Right forelimb (tissue), 1 donor: ENCODE measurements at regions not wholly inside any gene's neighbourhood (a gene's known extent, or its start where the extent isn't known, plus 50 kb on each side); places are given as distances from the start of the nearest gene placed in this dataset.

Experiments used
- DNase-seq: peaks from one replicate; pipeline ENCODE4 v3.0.0-alpha.2; 2018

DNA sequence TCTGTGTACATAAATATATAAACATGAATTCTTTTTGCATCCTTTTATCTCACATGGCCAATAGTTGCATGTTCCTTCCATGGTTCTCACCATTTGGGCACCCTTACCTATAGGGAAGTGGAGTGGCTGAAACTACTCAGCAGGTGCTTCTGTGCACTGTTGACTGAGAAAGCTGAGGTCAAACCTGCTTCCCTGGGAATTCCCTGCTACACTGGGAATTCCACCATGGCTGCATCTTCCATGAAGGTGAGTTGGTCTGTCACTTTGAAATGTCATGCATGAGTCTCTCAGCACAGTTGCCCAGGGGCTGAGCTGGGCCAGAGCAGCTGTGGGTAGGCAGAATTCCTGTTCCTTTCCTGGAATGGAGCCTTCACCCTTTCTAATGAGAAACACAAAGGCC, 193.8 kb upstream of the PRSS16 start:
- no peak for DNase-seq

DNA sequence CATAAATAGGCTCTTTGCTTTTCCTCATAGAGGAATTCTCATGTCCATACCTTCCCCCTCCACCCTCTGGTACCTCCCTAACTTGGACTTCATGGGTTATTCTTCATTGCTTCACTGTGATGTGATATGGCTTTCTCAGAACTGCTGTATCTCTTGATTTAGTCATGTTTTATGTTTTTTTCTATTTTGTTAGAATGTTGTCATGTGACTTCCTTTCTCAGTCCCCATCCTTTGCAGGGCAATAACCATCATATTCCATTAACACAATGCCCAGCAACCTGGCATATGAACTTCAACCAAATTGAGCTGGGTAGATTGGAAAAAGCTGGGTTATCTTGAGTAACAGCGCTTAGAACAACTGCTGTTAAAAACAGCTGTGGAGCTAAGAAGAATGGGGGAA, 190.9 kb upstream of the PRSS16 start:
- DNase-seq: no peak

DNA sequence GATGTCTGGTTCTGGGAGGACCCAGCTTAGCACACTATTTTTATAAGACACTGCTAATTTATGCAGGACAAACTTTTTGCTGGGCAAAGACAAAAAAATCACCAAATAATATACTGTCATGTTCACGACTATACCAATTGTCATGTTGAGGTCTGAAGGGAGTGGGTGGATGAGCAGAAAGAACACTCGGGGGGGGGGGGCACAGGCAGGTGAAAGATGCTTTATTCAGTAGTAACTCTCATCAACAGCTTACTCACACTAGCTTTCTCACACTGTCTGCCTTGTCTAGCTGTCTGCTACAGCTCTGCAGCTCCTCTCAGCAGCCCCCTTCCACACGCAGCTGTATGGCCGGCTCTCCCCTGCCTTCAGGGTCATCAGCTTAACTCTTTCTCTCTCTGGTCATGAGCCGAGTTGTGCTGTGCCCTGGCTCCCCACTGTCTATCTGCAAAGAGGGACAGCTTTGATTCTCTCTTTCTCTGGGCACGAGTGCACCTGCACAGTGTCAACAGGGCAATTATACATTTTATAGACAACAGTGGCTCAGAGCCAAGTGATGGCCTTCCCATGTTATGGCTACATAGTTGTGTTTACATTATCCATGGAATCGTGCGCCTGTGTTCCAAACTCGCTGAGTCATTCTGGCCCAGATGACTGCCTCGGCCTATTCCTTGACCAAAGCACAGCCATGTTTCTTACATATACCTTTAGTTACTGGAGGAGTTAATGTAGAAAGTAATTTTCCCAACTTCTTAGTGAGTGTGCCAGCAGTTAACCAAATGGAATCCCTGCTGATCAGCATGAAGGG, 187.7 kb upstream of the PRSS16 start:
- no peak for DNase-seq

DNA sequence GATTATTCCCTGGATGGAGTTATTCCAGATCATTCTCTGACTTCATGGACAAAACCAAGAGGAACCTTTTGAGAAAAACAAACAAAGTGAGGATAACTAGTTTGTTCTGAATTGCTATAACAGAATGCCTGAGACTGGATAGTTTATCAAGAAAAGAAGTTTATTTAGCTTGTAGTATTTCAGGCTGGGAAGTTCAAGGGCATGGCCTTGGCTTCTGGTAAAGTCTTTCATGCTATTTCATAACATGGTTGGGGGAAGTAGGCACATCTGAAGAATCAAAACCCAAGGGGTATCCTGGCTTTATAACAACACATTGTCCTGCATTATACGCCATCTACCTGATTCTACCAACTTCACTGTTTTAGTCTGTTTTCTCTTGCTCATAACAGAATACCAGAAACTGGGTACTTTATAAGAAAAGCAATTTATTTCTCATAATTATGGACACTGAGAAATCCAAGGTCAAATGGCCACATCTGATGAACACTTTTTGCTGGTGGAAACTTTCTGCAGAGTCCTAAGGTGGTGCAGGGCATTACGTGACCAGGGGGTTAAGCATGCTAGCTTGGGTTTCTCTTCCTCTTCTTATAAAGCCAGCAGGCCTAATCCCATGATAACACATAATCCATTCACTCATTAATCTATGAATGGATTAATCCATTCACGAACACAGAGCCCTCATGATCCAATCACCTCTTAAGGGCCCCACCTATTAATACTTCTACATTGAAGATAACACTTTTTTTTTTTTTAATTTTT, 186.1 kb upstream of the PRSS16 start:
- no peak for DNase-seq

- no peak for DNase-seq
Observed at GRCh38 chr6:27062755-27063154, 184.7 kb upstream of the PRSS16 start.

- no peak for DNase-seq
Observed at GRCh38 chr6:27065183-27065582, 182.3 kb upstream of the PRSS16 start.

DNA sequence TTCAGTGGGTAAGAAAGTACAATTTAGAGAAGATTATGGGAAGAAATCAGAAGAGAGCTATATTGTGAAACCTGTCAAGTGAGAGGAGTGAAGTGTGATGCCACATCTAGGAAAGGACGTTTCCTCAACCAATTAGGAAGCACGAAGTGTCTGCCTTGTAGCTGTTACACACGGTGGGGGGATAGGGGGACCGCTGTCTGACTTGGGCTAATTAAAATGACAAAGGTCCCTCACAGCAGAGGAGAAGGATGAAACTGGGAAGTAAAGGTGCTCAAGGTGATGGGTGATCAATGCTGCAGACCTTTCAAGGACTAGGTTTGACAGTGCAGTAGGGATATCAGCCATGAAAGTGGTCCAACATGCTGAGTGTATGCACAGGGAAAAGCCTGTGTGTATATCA, 181.1 kb upstream of the PRSS16 start:
- no peak for DNase-seq

DNA sequence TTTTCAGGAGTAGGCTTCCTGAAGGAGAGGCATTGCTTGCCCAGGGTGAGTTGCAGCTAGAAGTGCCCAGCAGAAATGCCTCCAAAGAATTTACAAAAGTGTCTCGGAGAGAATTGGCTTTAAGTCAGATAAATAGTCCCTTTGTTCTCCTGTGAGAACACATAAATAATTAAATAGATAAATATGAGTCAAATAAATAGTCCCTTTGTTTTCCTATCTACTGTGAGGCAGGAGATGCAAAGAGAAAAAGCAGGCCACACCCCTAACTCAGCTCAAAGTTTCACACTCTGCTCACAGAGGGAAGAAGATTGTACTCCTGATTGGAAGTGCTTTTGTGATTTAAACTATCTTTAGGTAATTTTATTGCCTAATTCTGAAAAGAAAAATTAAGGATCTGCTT, 180.7 kb upstream of the PRSS16 start:
- no peak for DNase-seq

GRCh38 chr6:27073441-27073840, 174.1 kb upstream of the PRSS16 start:
- no peak for DNase-seq

GRCh38 chr6:27076116-27076515, 171.4 kb upstream of the PRSS16 start:
- DNase-seq: no peak

DNA sequence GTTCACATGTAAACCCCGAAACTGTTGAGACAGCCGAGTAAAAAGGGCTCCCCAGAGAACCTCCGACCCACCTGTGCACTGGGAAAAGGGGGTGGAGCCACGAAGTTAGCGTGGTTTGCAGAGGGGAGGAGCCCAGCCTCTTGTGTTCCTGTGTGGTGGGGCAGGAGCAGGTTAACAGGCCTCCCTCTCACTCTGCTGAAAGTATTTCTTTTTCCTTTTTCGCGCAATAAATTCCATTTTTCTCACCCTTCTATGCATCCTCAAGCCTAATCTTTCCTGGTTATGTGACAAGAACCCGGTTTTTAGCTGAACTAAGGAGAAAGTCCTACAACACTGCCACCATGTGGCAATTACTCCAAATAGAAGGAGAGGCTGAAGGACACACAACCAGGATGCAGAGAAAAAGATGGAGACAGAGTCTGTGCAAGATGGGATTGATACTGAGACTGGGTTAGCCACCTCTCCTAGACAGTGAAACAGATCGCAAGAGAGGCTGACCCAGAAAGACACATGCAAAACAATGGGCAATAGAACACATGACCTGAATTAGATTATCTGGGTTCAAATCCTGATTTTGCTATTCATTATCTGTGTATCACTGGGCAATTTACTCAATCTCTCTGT, 168.7 kb upstream of the PRSS16 start:
- peak; percentile 55 for DNase-seq

DNA sequence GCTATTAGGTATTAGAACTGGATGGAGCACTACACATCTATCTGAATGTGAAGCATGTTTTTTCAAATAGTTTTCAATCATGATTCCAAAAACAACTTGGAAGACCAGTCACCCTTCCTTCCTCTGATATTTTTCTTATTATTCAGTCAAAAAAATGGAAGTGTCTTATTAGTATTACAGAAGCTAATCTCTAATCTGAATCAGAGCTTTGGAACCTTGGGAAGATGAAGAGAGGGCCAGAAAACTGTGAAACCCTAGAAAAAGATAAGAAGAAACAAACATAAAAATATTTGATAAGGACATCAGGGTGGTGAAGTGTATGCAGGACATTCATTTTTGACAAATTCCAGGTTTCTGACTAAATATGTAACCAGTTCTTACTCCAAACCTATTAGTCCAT, 166.3 kb upstream of the PRSS16 start:
- no peak for DNase-seq

- no peak for DNase-seq
Observed at GRCh38 chr6:27081931-27082330, 165.6 kb upstream of the PRSS16 start.

- DNase-seq: no peak
Observed at GRCh38 chr6:27088068-27088467, 159.4 kb upstream of the PRSS16 start.

- peak; percentile 46 for DNase-seq
Observed at GRCh38 chr6:27091661-27092315, 155.7 kb upstream of the PRSS16 start.

- no peak for DNase-seq
Observed at GRCh38 chr6:27092316-27092692, 155.2 kb upstream of the PRSS16 start.

DNA sequence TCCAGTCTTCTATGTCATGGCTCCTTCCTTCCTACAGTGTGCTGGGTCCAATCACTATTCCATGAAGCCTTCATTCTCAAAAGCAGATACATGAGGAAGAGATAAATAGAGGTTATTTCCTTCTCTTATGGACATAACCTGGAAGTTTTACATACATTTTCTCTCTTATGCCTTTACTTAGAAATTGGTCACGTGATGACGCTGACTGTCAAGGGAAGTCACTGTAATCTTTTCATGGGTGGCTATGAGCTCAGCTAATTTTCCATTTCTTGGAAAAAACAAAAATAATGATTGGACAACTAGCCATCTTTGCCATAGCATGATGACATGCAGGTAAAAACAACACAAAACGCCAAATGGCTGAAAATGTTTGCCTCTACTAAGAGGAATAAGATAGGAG, 151.6 kb upstream of the PRSS16 start:
- no peak for DNase-seq

DNA sequence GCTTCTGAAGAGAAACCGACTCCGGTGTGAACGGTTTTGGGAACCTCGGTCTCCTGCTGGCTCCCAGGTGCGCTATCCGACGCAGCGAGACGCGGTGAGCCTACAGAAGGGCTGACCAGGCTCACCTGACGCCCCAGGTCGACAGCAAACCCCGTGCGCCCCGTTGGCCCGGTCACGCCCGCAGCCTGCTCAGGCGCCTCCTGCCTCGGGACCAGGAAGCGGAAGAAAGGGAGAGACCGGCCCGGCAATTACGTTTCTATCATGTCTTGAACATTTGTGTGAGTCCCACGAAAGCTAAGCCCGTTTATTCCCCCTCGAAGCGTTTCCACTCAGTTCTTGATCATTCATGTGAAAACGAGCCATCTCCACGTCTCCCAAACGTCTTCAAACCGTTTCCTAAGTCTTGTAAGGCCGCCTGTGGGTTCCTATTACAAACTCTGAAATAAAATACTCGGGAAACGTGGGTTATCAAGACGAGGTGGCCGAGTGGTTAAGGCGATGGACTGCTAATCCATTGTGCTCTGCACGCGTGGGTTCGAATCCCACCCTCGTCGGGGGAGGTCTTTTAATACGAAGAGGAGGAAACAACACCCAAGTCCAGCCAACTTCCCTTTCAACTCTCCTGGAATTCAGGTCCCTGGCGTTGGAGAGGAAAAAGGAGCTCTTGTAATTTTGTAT, 150.5 kb upstream of the PRSS16 start:
- peak; percentile 46 for DNase-seq

GRCh38 chr6:27098956-27099355, 148.5 kb upstream of the PRSS16 start:
- DNase-seq: no peak

- DNase-seq: no peak
Observed at GRCh38 chr6:27100921-27101320, 146.6 kb upstream of the PRSS16 start.

DNA sequence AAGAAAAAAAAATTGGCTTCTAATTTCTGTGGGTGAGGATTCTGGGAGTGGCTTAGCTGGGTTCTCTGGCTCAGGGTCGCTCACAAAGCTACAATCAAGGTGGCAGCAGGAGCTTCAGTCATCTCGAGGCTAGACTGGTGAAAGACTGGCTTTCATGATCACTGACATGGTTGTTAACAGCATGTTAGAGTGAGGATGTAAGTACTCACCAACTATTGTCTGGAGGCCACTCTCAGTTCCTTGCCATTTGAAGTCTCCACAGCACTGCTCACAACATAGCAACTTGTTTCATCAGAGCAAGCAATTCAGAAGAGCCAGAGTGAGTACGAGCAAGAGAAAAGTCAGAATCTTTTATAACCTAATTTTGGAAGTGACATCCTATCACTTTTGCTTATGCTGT, 145.7 kb upstream of the PRSS16 start:
- DNase-seq: no peak

- no peak for DNase-seq
Observed at GRCh38 chr6:27106382-27106781, 141.1 kb upstream of the PRSS16 start.

GRCh38 chr6:27111743-27112142, 135.8 kb upstream of the PRSS16 start:
- no peak for DNase-seq
